ENCODE measurements at regions not wholly inside any gene's neighbourhood (a gene's known extent, or its start where the extent isn't known, plus 50 kb on each side); places are given as distances from the start of the nearest gene placed in this dataset.

- TF ChIP-seq CTCF (IDR thresholded peaks at IDR 0.05; ENCODE audit: insufficient read depth, low read depth, low read length) (no peak), EZH2 (IDR thresholded peaks at IDR 0.05; ENCODE audit: insufficient read depth, low read length) (no peak)
Observed at GRCh38 chr17:53273126-53273525, 549.6 kb upstream of the KIF2B start.

Data from astrocyte (in vitro differentiated cells and primary cell).